HEK293 (cell line): ENCODE measurements at regions not wholly inside any gene's neighbourhood (a gene's known extent, or its start where the extent isn't known, plus 50 kb on each side); places are given as distances from the start of the nearest gene placed in this dataset.

ENCODE experiments used
- CTCF ChIA-PET: fragments of 350-600 bp; formaldehyde crosslinking; extraction: SDS; loops from one replicate; lab custom pipeline; 2021; ENCODE audit warnings: antibody characterized with exemption; lab: Yijun Ruan, JAX
- POLR2A ChIA-PET: fragments of 300-600 bp; formaldehyde crosslinking; extraction: SDS; loops from one replicate; lab custom pipeline; 2020; ENCODE audit warnings: antibody characterized with exemption, inconsistent platforms; lab: Yijun Ruan, JAX
- H3K27ac ChIP-seq: fragments of 200-500 bp; sonication (Bioruptor generic); 2 replicates; pipeline ENCODE4 v1.5.1; 2014; ENCODE audit warnings: low read depth, low read length, control low read depth, inconsistent platforms; ENCODE audit errors: extremely low read depth
- H3K36me3 ChIP-seq, 2 experiments: fragments of 200-500 bp in 1 of 2; sonication (Bioruptor generic) in 1 of 2; 1 replicate in 1 of 2; 2 replicates in 1 of 2; pipeline ENCODE4 v1.5.1; 2014 to 2017; ENCODE audit warnings: inconsistent platforms in 2 of 2, low read length in 2 of 2; ENCODE audit not compliant: control insufficient read depth in 2 of 2, insufficient read depth in 1 of 2
- H3K4me1 ChIP-seq: fragments of 200-500 bp; sonication (Bioruptor generic); 2 replicates; pipeline ENCODE4 v1.5.1; 2014; ENCODE audit warnings: mild to moderate bottlenecking, low read length, inconsistent platforms; ENCODE audit not compliant: control insufficient read depth, insufficient read depth
- H3K4me3 ChIP-seq: 2 replicates; pipeline ENCODE4 v1.5.1; 2011; ENCODE audit warnings: low read depth, mild to moderate bottlenecking, control low read depth, low read length, moderate library complexity
- H3K9me3 ChIP-seq: fragments of 200-500 bp; sonication (Bioruptor generic); 2 replicates; pipeline ENCODE4 v1.5.1; 2014; ENCODE audit warnings: low read depth, low read length, inconsistent platforms; ENCODE audit not compliant: control insufficient read depth, insufficient read depth
- AEBP2 ChIP-seq: fragments of 450-650 bp; formaldehyde crosslinking; IDR thresholded peaks from 2 replicates; pipeline ENCODE4 v1.5.1; 2016; ENCODE audit warnings: missing biosample characterization, missing genetic modification characterization, borderline replicate concordance
- GLIS2 ChIP-seq: fragments of 450-650 bp; formaldehyde crosslinking; IDR thresholded peaks from 2 replicates; pipeline ENCODE4 v1.5.1; 2016; ENCODE audit warnings: missing biosample characterization, missing genetic modification characterization
- KLF9 ChIP-seq: fragments of 450-650 bp; formaldehyde crosslinking; IDR thresholded peaks from 2 replicates; pipeline ENCODE4 v1.5.1; 2016; ENCODE audit warnings: missing biosample characterization, missing genetic modification characterization, low read depth
- TSHZ1 ChIP-seq: fragments of 450-650 bp; formaldehyde crosslinking; IDR thresholded peaks from 2 replicates; pipeline ENCODE4 v1.5.1; 2016; ENCODE audit warnings: missing biosample characterization, missing genetic modification characterization, borderline replicate concordance
- ZFP69B ChIP-seq: fragments of 450-650 bp; formaldehyde crosslinking; IDR thresholded peaks from 2 replicates; pipeline ENCODE4 v1.5.1; 2016; ENCODE audit warnings: missing biosample characterization, missing genetic modification characterization
- ZIC2 ChIP-seq: fragments of 450-650 bp; formaldehyde crosslinking; IDR thresholded peaks from 2 replicates; pipeline ENCODE4 v1.5.1; 2016; ENCODE audit warnings: missing biosample characterization, missing genetic modification characterization
- ZNF112 ChIP-seq: fragments of 450-650 bp; formaldehyde crosslinking; IDR thresholded peaks from 2 replicates; pipeline ENCODE4 v1.5.0; 2017; ENCODE audit warnings: missing biosample characterization, missing genetic modification characterization
- ZNF175 ChIP-seq: fragments of 450-650 bp; formaldehyde crosslinking; IDR thresholded peaks from 2 replicates; pipeline ENCODE4 v1.5.1; 2016; ENCODE audit warnings: missing biosample characterization, missing genetic modification characterization
- ZNF202 ChIP-seq: fragments of 450-650 bp; formaldehyde crosslinking; IDR thresholded peaks from 2 replicates; pipeline ENCODE4 v1.5.1; 2016; ENCODE audit warnings: missing biosample characterization, missing genetic modification characterization, borderline replicate concordance
- ZNF239 ChIP-seq: fragments of 450-650 bp; formaldehyde crosslinking; IDR thresholded peaks from 2 replicates; pipeline ENCODE4 v1.5.1; 2016; ENCODE audit warnings: missing biosample characterization, missing genetic modification characterization
- ZNF266 ChIP-seq: fragments of 450-650 bp; formaldehyde crosslinking; IDR thresholded peaks from 2 replicates; pipeline ENCODE4 v1.5.1; 2016; ENCODE audit warnings: missing biosample characterization, missing genetic modification characterization, low read depth
- ZNF292 ChIP-seq: fragments of 450-650 bp; formaldehyde crosslinking; IDR thresholded peaks from 2 replicates; pipeline ENCODE4 v1.5.1; 2016; ENCODE audit warnings: low read depth, missing biosample characterization, missing genetic modification characterization, borderline replicate concordance
- ZNF423 ChIP-seq: fragments of 450-650 bp; formaldehyde crosslinking; IDR thresholded peaks from 2 replicates; pipeline ENCODE4 v1.5.1; 2016; ENCODE audit warnings: missing biosample characterization, missing genetic modification characterization
- ZNF645 ChIP-seq: fragments of 450-650 bp; formaldehyde crosslinking; IDR thresholded peaks from 2 replicates; pipeline ENCODE4; 2016; ENCODE audit warnings: missing biosample characterization, missing genetic modification characterization
- ZNF707 ChIP-seq: fragments of 450-650 bp; formaldehyde crosslinking; IDR thresholded peaks from 2 replicates; pipeline ENCODE4 v1.5.1; 2016; ENCODE audit warnings: missing biosample characterization, missing genetic modification characterization
- ZNF76 ChIP-seq: fragments of 450-650 bp; formaldehyde crosslinking; IDR thresholded peaks from 2 replicates; pipeline ENCODE4; 2016; ENCODE audit warnings: low read depth, missing biosample characterization, missing genetic modification characterization, borderline replicate concordance
- ZNF776 ChIP-seq: fragments of 450-650 bp; formaldehyde crosslinking; IDR thresholded peaks from 2 replicates; pipeline ENCODE4 v1.5.0; 2017; ENCODE audit warnings: missing biosample characterization, missing genetic modification characterization, borderline replicate concordance
- ZNF777 ChIP-seq: fragments of 450-650 bp; formaldehyde crosslinking; IDR thresholded peaks from 2 replicates; pipeline ENCODE4 v1.5.1; 2017; ENCODE audit warnings: missing biosample characterization, missing genetic modification characterization, borderline replicate concordance
- ZNF830 ChIP-seq: fragments of 450-650 bp; IDR thresholded peaks from 2 replicates; pipeline ENCODE4 v1.5.0; 2018; ENCODE audit warnings: missing biosample characterization, missing genetic modification characterization, low read depth, mild to moderate bottlenecking, moderate library complexity
- ZSCAN18 ChIP-seq: fragments of 450-650 bp; formaldehyde crosslinking; IDR thresholded peaks from 2 replicates; pipeline ENCODE4 v1.5.1; 2016; ENCODE audit warnings: missing biosample characterization, missing genetic modification characterization

GRCh38 chr7:34240417-34240816 is 335.1 kb downstream of the BMPER start:
- Histone ChIP-seq H3K36me3 (no peaks in the 10 kb centered on the region), H3K4me3 (no peak overlapping the region), H3K4me1 (no peaks in the 10 kb centered on the region), H3K27ac (no peak overlapping the region), H3K9me3 (no peaks in the 10 kb centered on the region)
- TF ChIP-seq ZNF707 (no peak), KLF9 (tag by site-specific recombination) (no peak), ZNF266 (tag by site-specific recombination) (no peak), ZNF645 (no peak), ZNF112 (tag by site-specific recombination) (no peak), AEBP2 (tag by site-specific recombination) (no peak), GLIS2 (tag by site-specific recombination) (no peak), TSHZ1 (no peak), ZNF777 (no peak)
- POLR2A ChIA-PET, result no interaction called here
- CTCF ChIA-PET, result no interaction called here

GRCh38 chr7:34242391-34242790 is 337.1 kb downstream of the BMPER start:
- Histone ChIP-seq H3K9me3 (no peaks in the 10 kb centered on the region), H3K36me3 (no peaks in the 10 kb centered on the region), H3K4me3 (no peak overlapping the region), H3K4me1 (no peaks in the 10 kb centered on the region), H3K27ac (no peak overlapping the region)
- no peak for TF ChIP-seq ZNF239 (tag by site-specific recombination)
- TF ChIP-seq ZNF777, result no peak
- no peak for TF ChIP-seq ZFP69B (tag by site-specific recombination)
- no peak for TF ChIP-seq ZIC2 (tag by site-specific recombination)
- no peak for TF ChIP-seq ZNF830
- TF ChIP-seq ZNF76 (tag by site-specific recombination), result no peak
- TF ChIP-seq ZSCAN18 (tag by site-specific recombination), result no peak
- TF ChIP-seq ZNF202 (tag by site-specific recombination), result no peak
- no peak for TF ChIP-seq ZNF292
- no peak for TF ChIP-seq ZNF776 (tag by site-specific recombination)
- TF ChIP-seq ZNF175 (tag by site-specific recombination), result no peak
- TF ChIP-seq ZNF423 (tag by site-specific recombination), result no peak
- ChIA-PET CTCF (interaction anchor here (0.8 kb wide), 1 partner anchor 78 kb away, joined by 3 read pairs; no protein-coding TSS in a partner anchor), POLR2A (no interaction called here)
